Heart right ventricle (tissue), 16 donors: ENCODE measurements at regions not wholly inside any gene's neighbourhood (a gene's known extent, or its start where the extent isn't known, plus 50 kb on each side); places are given as distances from the start of the nearest gene placed in this dataset.

Experiments used
- ATAC-seq, 8 donors: fragments of 200-7000 bp; cut with Tn5 transposase; one replicate each; pipeline ENCODE4 v1.9.1; 2020; ENCODE audit warnings: mild to moderate bottlenecking in 8 of 8, moderate library complexity in 8 of 8, moderate number of reproducible peaks in 1 of 8
- DNase-seq, 2 donors: peaks; one replicate each; pipeline ENCODE4 v3.0.0-alpha.2; 2020
- H3K27ac ChIP-seq, 10 donors: fragments of 200-600 bp; sonication (generic) in 2 of 10; one replicate each; pipeline versions ENCODE4 v1.5.0 to v1.8.0; 2020 to 2022; ENCODE audit warnings: mild to moderate bottlenecking in 3 of 10
- H3K27me3 ChIP-seq, 7 donors: fragments of 200-600 bp; one replicate each; pipeline ENCODE4 v1.8.0; 2021 to 2022; ENCODE audit warnings: mild to moderate bottlenecking in 2 of 7
- H3K36me3 ChIP-seq, 9 donors: fragments of 200-600 bp; sonication (generic) in 1 of 9; one replicate each; pipeline versions ENCODE4 v1.5.0 to v1.8.0; 2020 to 2022; ENCODE audit warnings: mild to moderate bottlenecking in 2 of 9
- H3K4me1 ChIP-seq, 9 donors: fragments of 200-600 bp; sonication (generic) in 1 of 9; one replicate each; pipeline versions ENCODE4 v1.5.0 to v1.8.0; 2020 to 2022; ENCODE audit warnings: mild to moderate bottlenecking in 4 of 9
- H3K4me3 ChIP-seq, 10 donors: fragments of 200-600 bp; sonication (generic) in 2 of 10; one replicate each; pipeline versions ENCODE4 v1.5.0 to v1.8.0; 2020 to 2022; ENCODE audit warnings: mild to moderate bottlenecking in 7 of 10, moderate library complexity in 2 of 10
- H3K9me3 ChIP-seq, 11 donors: fragments of 200-600 bp in 10 of 11; sonication (generic) in 2 of 11; one replicate each; pipeline versions ENCODE4 v1.5.0 to v1.8.0; 2013 to 2022; ENCODE audit warnings: mild to moderate bottlenecking in 2 of 11, control low read depth in 1 of 11, moderate library complexity in 1 of 11
- CTCF ChIP-seq, 9 donors: fragments of 200-600 bp; sonication (generic) in 2 of 9; IDR thresholded peaks; one replicate each; pipeline versions ENCODE4 v1.5.0 to v1.8.0; 2021 to 2022; ENCODE audit warnings: antibody characterized with exemption in 9 of 9, mild to moderate bottlenecking in 5 of 9, moderate library complexity in 1 of 9
- WGBS, 2 donors: extraction: QIAGEN DNeasy Blood & Tissue Kit; methylation state at CpG; one replicate each; pipeline ENCODE4 v1.1.7; 2013; ENCODE audit warnings: inconsistent platforms in 1 of 2; 5-methylcytosine and 5-hydroxymethylcytosine counted together
- intact Hi-C, 10 donors: fragments of 100-400 bp; cut with DNase I; formaldehyde crosslinking; loops; one replicate each; pipeline versions ENCODE4 v1.11.1 to v1.14.2; 2022
- donor health status: Arrhythmogenic right ventricular cardiomyopathy.
- donor health status: ischemic (EF 13 %, LVEDD 7.1; RV severe dilation, severe dysfunction).
- donor health status: healthy with polysubstance abuse.
- donor health status: DM: no; HTN: yes; CAD: no.
- donor health status: DM: no; HTN: no; CAD: no.
- donor health status: ischemic (EF 25% LVEDD 6.9; RV normal size, moderate dysfunction).
- donor health status: ischemic (EF 25% LVEDD 5.7; RV mildly dilated, moderate dysfunction).
- donor health status: healthy.
- donor health status: DM: yes; HTN: yes; CAD: no.
- donor health status: Ischemic cardiomyopathy.
- donor health status: ischemic (EF 35%, LVEDD 5.7; RV mildly dilated, moderate dysfunction).
- donor health status: nonischemic (EF 11% LVEDD 7.7; RV severe dilation, severe dysfunction).
- donor health status: DM: yes; HTN: yes; CAD: no.
- donor health status: PGD.
- donor health status: ischemic (EF 29% LVEDD 5.4; RV normal size, mild dysfunction).
- donor health status: nonischemic (EF 23%, LVEDD 6.1; RV moderate dilation, normal function).

- Histone ChIP-seq H3K27me3 (no peaks in the 10 kb centered on the region), H3K36me3 (no peaks in the 10 kb centered on the region), H3K4me3 (no peak overlapping the region), H3K27ac (no peak overlapping the region), H3K9me3 (no peaks in the 10 kb centered on the region), H3K4me1 (peaks cover 0 to 6% (median 0%) of the 10 kb centered on the region in 9 donors)
- DNase-seq (no peak), ATAC-seq (no peak)
- 74 to 82% methylated on average over 9 of the region's 9 CpGs for WGBS, 2 donors
- no peak for TF ChIP-seq CTCF (IDR thresholded peaks at IDR 0.05)
- intact Hi-C loops: no loop called here
Observed at GRCh38 chr2:47658646-47659320, 88.0 kb upstream of the KCNK12 start.

- TF ChIP-seq CTCF (IDR thresholded peaks at IDR 0.05): no peak
- Histone ChIP-seq H3K4me1 (peaks cover 0 to 7% (median 0%) of the 10 kb centered on the region in 9 donors), H3K27ac (no peak overlapping the region), H3K9me3 (no peaks in the 10 kb centered on the region), H3K36me3 (no peaks in the 10 kb centered on the region), H3K27me3 (peaks cover 0 to 2% (median 0%) of the 10 kb centered on the region in 7 donors), H3K4me3 (no peak overlapping the region)
- 72 to 82% methylated on average over 7 of the region's 7 CpGs for WGBS, 2 donors
- DNase-seq (no peak), ATAC-seq (no peak)
- intact Hi-C loops: no loop called here
Observed at GRCh38 chr2:47657886-47658489, 87.2 kb upstream of the KCNK12 start.

GRCh38 chr2:47656715-47657600 lies 86.2 kb upstream of the KCNK12 start:
- 88 to 90% methylated on average over 8 of the region's 8 CpGs for WGBS, 2 donors
- Histone ChIP-seq H3K4me1 (peaks cover 0 to 7% (median 0%) of the 10 kb centered on the region in 9 donors), H3K27me3 (peaks cover 0 to 10% (median 0%) of the 10 kb centered on the region in 7 donors), H3K27ac (no peak overlapping the region), H3K4me3 (no peak overlapping the region), H3K9me3 (no peaks in the 10 kb centered on the region), H3K36me3 (no peaks in the 10 kb centered on the region)
- ATAC-seq (no peak), DNase-seq (no peak)
- intact Hi-C loops: no loop called here
- TF ChIP-seq CTCF (IDR thresholded peaks at IDR 0.05): no peak

- TF ChIP-seq CTCF (IDR thresholded peaks at IDR 0.05): no peak
- Histone ChIP-seq H3K9me3 (no peaks in the 10 kb centered on the region), H3K27ac (no peak overlapping the region), H3K36me3 (no peaks in the 10 kb centered on the region), H3K27me3 (peaks cover 0 to 13% (median 0%) of the 10 kb centered on the region in 7 donors), H3K4me3 (no peak overlapping the region), H3K4me1 (peaks cover 0 to 7% (median 0%) of the 10 kb centered on the region in 9 donors)
- DNase-seq (no peak), ATAC-seq (no peak)
- intact Hi-C loops: no loop called here
- 68 to 83% methylated on average over 2 of the region's 2 CpGs for WGBS, 2 donors
Observed at GRCh38 chr2:47655563-47655880, 84.7 kb upstream of the KCNK12 start.
